ENCODE measurements at regions not wholly inside any gene's neighbourhood (a gene's known extent, or its start where the extent isn't known, plus 50 kb on each side); places are given as distances from the start of the nearest gene placed in this dataset.

DNA sequence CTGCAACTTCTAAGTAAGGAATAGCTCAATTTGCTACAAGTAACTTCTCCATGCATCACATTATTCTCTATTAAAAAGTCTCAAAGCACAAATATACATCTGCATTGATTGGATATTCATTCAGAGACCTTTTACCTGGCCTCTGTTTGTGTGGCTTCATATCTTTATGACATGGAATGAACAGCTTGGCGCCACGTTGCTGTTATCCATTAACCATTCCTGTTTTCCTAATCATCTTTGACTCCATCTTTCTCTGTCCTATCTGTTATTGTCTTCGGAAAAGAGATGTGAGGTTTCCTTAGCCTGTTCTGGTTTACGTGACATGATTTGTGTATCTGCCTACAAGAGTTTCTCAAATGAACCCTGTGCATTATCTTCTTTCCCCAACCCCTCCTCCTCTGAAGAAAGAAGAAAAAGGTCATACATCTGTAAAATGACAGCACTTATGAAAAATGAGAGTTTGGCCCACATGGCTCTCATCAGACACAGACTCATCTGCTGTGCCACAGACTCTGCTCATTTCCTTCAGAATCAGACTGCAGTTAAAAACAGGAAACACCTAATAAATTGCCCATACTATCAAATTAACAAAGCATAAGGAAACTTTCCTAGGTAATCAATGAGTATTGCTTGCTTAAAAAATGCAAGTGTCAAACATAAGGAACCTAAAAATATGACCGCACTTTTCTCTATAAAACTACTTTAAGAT is 347.6 kb upstream of the FAM241A start:
- no peak for DNase-seq (ENCODE audit: low spot score)

DNA sequence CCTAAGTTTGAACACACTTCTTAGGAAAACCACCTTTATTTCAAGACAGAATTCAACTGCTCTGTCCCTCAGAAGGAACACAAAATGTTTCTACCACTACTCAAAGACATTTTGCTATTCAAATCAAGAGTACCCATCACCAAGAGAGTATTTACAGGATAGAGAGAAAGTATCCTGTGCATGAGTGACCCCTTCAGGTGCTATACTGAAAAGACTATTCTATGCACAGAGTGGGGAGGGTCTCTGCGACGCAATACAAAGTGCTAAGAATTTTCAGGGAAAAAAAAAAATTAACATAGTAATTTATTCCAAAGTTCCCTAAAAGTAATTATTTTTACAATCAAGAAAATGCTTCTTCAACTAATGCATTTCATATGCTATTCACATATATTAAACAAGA is 346.4 kb upstream of the FAM241A start:
- DNase-seq (ENCODE audit: low spot score): no peak

DNA sequence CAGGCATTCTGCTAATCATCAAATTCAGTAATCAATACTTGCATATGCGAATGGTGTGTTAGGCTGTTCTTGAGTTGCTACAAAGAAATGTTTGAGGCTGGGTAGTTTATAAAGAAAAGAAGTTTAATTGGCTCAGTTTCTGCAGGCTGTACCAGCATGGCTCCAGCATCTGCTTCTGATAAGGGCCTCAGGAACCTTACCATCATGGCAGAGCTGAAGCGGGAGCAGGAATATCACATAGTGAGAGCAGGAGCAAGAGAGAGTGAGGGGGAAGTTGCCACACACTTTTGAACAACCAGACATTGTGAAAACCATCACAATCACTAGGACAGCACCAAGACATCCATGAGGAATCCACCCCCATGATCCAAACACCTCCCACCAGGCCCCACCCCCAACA is 344.7 kb upstream of the FAM241A start:
- DNase-seq (ENCODE audit: low spot score): no peak

DNA sequence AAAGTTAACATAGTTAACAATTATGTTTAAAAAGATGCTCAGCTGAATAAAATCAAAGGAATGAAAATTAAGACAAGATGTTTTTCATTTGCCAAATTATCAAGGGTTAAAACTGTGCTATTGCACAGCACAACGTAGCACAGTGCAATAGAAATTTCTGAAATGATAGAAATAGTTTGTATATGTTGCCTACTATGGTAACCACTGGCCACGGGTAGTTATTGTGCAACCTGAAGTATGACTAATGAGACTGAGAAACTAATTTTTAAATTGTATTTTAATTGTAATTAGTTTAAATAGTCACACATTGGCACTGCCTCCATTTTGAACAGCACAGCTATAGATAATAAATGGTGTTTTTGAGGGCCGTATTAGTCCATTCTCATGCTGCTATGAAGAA is 343.1 kb upstream of the FAM241A start:
- peak; percentile 25 for DNase-seq (ENCODE audit: low spot score)

DNA sequence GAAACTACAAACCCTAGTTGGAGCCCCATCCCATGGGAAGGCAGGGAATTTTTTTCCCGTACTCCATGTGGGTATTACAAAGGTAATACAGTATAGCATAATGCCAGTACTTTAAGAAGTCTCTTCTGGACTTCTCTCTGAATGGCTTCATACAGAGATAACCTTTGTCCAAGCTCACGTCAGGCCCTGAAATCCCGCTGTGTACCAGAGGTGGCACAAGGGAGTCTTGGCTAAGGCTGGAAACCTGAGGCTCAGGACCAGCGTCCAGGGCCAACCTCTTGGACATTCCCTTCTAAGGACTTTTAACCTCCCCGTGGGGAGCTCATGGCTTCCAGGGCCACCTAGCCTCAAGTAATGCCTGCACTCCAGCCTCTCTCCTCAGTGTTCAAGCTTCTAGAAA is 338.9 kb upstream of the FAM241A start:
- DNase-seq (ENCODE audit: low spot score): peak; percentile 11

- no peak for DNase-seq (ENCODE audit: low spot score)
Observed at GRCh38 chr4:111807576-111807975, 337.7 kb upstream of the FAM241A start.

DNA sequence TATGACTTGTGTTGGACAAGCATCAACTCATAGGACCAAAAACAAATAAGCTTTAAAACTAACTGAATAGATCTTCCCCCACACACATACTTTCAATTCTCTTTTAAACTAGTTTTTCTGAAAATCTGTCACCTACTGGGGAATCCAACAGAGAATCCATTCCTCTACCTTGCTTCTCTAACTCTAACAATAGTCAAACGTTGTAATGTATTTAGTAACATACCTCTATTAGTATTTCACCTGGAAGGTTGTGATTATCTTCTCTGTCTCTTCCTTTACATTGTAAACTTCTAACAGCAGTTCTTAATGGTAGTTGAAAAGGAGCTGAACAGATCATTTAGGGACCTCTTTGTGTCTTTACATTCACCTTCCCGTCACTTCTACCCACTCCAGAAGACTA is 337.1 kb upstream of the FAM241A start:
- DNase-seq (ENCODE audit: low spot score): no peak

- DNase-seq (ENCODE audit: low spot score): no peak
Observed at GRCh38 chr4:111811661-111812060, 333.6 kb upstream of the FAM241A start.

- no peak for DNase-seq (ENCODE audit: low spot score)
Observed at GRCh38 chr4:111812114-111812513, 333.1 kb upstream of the FAM241A start.

- no peak for DNase-seq (ENCODE audit: low spot score)
Observed at GRCh38 chr4:111812760-111813159, 332.5 kb upstream of the FAM241A start.

GRCh38 chr4:111813555-111814140 is 331.6 kb upstream of the FAM241A start:
- no peak for DNase-seq (ENCODE audit: low spot score)

DNA sequence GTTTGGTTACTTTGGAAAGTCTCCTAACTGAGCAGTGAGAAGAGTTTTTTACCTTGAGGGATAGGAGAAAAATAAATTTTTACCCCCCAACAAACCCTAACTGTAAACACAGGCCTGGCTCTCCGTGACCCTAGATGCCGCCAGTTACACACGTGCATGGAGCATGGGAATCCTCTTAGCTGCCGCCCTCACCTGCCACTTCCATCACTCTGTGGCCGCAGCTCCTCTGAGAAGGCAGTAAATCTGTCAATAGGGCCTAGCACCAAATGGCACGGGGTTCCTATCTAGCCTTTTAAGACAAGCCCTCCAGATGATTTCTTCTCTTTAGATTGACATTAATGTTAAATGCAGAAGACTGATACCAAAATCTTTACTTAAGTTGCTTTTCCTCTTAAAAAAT is 330.3 kb upstream of the FAM241A start:
- DNase-seq (ENCODE audit: low spot score): no peak

GRCh38 chr4:111821342-111821741 is 323.9 kb upstream of the FAM241A start:
- DNase-seq (ENCODE audit: low spot score): no peak

DNA sequence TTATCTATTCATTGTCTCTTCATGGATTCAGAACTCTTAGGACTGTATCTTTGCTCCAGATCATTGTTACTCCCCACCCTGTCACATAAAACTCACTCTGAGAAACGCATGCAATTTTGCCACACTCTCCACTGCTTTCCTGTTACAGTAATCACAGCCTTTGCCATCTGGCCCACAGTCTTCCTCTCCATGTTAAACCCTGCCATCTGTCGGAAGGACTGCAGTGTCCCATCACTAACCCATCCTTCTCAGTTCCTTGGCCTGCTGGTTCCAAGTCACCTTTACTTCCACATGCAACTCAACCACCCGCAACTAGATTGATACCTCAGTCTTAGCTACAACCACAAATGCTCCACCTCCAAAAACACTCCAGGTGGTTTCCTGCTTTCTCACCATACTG is 308.7 kb upstream of the FAM241A start:
- DNase-seq (ENCODE audit: low spot score): no peak

DNA sequence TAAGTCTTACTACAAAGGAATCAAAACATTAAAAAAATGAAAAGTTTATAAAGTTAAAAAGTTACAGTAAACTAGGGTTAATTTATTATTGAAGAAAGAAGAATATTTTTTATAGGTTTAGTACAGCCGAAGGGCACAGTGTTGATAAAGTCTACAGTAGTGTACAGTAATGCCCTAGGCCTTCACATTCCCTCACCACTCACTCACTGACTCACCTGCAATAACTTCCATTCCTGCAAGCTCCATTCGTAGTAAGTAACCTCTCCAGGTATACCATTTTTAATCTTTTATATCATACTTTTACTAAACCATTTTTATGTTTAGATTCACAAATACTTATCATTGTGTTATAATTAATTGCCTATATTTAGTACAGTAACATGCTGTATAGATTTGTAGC is 307.5 kb upstream of the FAM241A start:
- no peak for DNase-seq (ENCODE audit: low spot score)

DNA sequence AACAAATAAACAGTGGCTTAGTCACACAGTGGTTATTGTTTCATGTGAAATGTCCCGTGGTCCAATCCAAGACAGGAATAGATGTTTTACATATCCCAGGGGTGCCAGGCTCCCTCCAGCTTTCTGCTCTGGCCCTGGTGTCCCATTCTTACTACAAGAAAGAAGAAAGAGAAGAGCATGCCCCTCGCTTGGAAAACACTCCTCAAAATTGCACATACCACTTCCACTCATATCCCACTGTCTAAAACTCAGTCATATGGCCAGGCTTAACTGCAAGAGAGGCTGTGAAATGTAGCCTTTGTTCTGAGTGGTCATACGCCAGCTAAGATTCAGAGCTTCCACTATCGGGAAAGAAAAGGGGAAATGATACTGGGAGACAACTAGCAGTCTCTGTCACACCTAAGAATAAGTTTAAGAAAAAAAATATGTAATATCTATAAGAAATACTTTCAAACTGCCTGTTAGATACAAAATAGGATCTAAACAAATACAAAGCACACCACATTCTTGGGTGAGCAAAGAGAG is 306.8 kb upstream of the FAM241A start:
- DNase-seq (ENCODE audit: low spot score): no peak

DNA sequence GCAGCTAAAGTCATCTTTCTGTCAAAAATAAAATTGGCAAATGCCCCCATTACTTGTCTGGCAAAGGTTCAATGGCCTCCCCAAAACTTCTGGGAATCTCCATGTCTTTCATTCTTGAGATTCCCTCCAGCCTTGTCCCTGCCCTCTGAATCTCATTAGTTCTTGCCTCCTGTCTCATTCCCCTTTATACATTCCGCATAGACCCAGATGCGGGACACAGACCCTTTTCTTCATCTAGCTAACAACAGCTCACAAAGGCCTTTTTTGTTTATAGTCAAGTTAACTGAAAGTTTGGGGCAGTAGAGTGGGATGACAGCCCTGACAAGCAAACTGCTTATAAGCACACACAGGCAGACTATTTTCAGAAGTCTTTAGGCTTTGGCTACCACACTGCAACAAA is 306.1 kb upstream of the FAM241A start:
- no peak for DNase-seq (ENCODE audit: low spot score)

GRCh38 chr4:111842336-111842735 is 302.9 kb upstream of the FAM241A start:
- DNase-seq (ENCODE audit: low spot score): no peak

DNA sequence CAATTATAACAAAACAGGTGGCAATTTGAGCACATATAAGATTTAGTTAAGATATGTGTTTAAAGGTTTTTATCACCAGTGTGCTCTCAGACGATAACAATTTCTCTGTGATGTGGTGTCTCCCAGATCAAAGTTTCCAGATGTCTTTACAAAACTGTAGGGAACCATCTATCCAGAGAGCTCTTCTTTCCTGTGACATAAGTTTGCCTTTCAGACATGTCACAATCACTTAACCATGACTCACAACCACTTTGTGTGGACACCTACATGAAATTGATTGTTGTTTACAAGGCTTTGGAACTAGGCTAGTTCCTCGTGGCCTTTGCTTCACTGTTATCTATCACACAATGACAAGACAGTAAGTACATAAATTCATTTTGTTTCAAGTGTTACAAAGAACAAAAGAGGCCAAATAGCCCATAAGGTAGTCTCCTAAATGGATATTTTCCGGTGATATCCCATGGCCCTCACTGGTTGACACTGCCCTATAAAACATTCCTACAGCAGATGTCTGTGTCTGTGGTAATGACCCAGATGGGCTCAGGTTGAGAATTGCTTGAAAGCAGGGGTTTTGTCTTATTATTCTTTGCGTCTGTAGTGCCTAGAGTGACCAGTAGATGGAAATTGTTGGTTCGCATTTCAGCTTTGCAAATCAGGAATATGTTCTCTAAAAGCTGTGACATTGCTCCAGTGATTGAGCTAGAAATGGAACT is 297.8 kb upstream of the FAM241A start:
- DNase-seq (ENCODE audit: low spot score): no peak

GRCh38 chr4:111849746-111850284 is 295.4 kb upstream of the FAM241A start:
- DNase-seq (ENCODE audit: low spot score): no peak

DNA sequence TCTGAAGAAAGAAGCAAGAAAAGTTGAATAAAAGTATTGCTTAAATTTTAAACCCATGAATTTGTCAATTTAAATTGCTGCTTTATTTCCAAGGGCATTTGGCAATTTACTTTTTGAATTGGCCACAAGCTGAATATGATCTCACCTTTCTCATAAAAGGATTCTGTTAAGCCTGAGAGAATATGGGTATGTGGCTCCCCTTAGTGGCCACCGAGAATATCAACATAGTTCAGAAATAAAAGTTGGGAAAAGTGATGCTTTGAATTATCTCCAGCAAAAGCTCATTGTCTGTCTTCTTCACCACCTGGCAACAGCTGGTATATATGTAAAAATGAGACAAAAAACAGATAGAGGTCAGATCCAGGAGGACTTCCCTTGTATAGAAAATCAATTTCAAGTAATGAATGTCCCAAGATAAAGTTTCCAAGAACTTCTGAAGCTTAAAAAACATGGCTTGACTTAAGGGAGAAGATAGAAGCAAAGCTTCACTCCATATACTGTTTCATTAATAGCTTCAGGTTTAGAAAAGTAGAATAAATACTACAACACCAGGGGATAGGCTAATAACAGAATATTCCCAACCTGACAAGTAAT is 290.7 kb upstream of the FAM241A start:
- peak; percentile 47 for DNase-seq (ENCODE audit: low spot score)

GRCh38 chr4:111855308-111855707 is 289.9 kb upstream of the FAM241A start:
- DNase-seq (ENCODE audit: low spot score): no peak

GRCh38 chr4:111864066-111864465 is 281.2 kb upstream of the FAM241A start:
- DNase-seq (ENCODE audit: low spot score): no peak

All from AG20443 (cell line).